ENCODE measurements at regions not wholly inside any gene's neighbourhood (a gene's known extent, or its start where the extent isn't known, plus 50 kb on each side); places are given as distances from the start of the nearest gene placed in this dataset.

- no peak for DNase-seq (ENCODE audit: low read depth in 3 of 3)
Observed at GRCh38 chr17:33974276-33974675, 280.8 kb upstream of the CCL2 start.

DNA sequence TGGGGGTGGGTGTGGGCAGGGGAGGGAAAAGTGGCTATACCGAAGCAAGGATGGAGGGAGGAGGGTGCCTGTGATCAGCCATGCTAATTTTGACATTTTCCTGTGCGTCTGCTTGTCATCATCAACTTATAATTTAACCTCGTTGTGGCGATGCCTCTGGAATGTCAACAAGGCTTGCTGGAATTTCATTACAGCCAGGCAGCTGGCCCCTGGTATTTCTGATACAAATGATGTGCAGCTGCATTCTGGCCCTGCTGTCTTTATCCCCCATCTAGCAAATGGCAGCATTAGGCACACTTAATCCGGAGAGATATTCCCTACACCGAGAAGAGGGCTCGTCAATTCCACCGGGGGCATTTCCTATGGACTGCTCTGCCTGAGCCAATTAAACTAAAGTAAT lies 278.3 kb upstream of the CCL2 start:
- DNase-seq (ENCODE audit: low read depth in 3 of 3): no peak

- DNase-seq (ENCODE audit: low read depth in 3 of 3): no peak
Observed at GRCh38 chr17:33977729-33978514, 277.2 kb upstream of the CCL2 start.

DNA sequence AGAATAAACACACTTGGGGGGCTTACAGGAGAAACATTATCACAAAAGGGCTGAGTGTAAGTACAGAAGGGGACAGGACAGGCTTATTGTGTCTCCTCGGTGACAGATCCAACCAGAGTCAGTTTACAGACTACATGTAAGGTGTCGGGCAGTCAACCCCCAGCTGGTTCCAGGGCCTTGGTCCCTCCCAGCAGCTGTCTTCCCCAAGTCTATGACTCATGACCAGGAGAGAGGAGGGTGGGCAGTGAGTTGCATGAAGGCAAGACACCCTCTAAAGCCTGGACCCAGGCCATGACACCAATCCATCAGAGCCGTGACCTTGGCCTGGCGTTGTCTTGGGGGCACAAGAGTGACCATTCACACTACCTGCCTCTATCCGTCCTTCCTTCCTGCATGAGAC lies 276.2 kb upstream of the CCL2 start:
- DNase-seq (ENCODE audit: low read depth in 3 of 3): no peak

DNA sequence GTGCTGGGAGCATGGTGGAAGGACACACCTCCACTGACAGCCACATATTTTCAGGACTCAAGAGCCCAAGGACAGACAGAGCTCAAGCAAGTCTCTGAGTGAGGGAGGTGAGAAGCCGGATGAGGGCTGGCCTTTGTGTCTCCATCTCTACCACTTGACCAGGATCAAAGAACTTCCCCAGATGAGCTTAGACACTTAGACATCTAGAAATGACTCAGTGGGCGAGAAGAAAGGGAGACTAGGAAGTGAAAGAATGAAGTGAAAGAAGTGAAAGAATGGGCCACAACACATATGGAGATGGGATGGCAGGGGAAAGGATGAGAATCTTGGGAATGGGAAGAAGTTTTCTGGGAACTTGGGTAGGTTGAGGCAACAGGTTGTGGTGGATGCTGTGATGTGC lies 274.9 kb upstream of the CCL2 start:
- DNase-seq (ENCODE audit: low read depth in 3 of 3): no peak

DNA sequence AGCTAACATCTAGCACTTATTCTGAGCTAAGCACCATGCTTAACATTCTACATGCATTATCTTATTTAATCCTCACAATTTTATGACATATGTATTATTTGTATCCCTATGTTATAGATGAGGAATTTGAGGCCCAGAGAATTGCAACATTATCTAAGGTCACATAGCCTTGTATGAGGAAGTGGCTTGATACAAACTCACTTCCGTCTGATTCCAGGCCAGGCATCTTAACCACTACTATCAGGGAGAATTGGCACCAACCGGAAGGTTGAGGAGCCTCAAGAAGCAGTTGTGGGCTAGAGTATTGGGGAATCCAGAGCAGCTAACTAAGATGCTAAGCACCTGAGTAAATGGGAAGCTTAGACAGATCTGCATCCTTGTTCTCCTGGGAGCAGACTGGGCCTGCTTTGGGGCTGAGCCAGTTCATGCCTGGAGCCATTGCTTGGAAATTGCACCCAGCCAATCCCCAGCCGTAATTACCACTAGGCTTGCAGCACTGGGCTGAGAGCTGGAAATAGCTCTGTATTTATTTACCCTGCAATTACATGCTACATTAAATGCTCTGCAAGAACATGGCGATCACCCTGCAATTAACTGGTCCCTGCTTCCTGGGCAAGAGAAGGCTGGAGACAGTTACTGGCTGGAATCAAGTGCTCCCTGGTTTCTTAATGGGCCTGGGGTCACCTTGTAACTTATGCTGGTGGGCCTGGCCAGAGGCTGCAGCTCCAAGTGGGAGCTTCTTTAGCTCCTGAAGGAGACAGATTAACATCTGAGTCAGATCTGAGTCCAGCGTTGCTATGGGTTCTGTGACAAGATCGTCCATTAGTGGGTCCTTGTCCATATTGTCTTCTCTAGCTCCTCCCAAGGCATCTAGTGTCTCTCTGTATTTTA lies 273.1 kb upstream of the CCL2 start:
- DNase-seq (ENCODE audit: low read depth in 3 of 3): no peak

DNA sequence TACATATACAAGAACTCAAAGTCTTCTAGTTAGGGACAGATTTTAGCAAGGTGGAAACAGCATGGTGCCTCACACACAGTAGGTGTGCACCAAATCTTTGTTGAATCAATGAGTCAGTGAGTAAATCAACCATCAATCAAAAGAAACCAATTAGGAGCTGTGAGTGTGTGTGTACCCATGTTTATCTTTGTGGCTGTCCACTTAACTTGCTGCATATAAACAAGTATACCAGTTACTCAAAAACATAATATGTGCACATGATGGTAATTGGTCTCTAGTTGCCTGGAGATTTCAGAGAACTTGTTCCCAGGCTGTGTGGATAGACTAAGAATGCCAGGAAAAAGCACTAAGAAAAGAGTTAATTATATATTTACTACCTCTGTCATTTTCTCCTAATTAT lies 272.2 kb upstream of the CCL2 start:
- no peak for DNase-seq (ENCODE audit: low read depth in 3 of 3)

DNA sequence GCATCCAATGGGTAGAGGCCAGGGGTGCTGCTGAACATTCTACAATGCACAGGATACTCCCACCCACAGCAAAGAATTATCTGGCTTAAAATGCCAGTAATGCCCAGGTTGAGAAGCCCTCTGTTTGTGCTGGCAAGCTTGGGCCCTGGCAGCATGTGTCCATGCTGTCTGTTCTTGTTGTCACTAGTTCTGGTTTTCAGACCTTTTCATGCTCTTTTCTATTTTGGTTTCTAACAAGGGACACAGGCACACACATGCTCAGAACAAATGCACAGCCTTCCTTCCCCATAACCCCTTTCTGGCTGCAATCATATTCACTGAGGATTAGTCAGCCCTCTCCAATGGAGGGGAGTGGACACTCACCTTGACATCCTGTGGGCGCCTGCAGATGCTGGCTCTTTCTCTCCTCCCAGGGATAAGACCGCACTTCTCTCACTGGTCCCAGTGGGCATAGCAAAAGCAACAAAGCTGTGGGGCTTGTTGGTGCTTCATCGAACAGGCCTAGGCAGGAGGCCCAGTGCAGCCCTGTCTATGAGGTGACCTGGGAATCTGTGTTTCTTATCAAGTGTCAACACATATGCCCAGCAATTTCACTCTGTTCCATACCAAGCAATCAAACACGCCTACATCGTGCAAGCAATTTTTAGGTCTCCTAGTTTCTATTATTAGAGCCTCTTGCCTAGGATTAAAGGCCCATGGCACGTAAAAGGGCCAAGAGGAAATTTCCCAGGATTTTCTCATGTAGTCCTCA lies 271.1 kb upstream of the CCL2 start:
- DNase-seq (ENCODE audit: low read depth in 3 of 3): no peak

GRCh38 chr17:33986088-33986487 lies 269.0 kb upstream of the CCL2 start:
- DNase-seq (ENCODE audit: low read depth in 3 of 3): no peak

GRCh38 chr17:33986566-33986965 lies 268.5 kb upstream of the CCL2 start:
- DNase-seq (ENCODE audit: low read depth in 3 of 3): no peak

DNA sequence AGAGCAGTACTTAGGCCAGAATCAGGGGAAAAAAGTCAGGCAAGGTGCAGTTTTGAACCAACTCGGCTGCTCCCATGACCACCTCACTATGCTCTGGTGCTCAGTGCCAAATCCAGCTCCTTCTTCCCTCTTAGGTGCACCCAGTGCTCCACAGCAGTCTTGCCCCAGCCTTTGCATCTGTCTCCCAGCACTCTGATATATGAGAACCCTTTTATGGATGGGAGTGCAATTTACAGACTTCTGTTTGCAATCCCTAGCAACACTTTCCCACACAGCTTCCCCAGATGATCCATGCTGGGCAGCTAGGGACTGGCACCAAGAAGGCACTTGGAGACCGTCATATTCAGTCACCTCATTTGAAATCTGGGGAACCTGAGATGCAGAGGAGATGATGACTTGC lies 267.9 kb upstream of the CCL2 start:
- DNase-seq (ENCODE audit: low read depth in 3 of 3): no peak

GRCh38 chr17:33989361-33990148 lies 265.5 kb upstream of the CCL2 start:
- no peak for DNase-seq (ENCODE audit: low read depth in 3 of 3)

- DNase-seq (ENCODE audit: low read depth in 3 of 3): no peak
Observed at GRCh38 chr17:33990943-33991706, 264.0 kb upstream of the CCL2 start.

- no peak for DNase-seq (ENCODE audit: low read depth in 3 of 3)
Observed at GRCh38 chr17:33992113-33992512, 263.0 kb upstream of the CCL2 start.

DNA sequence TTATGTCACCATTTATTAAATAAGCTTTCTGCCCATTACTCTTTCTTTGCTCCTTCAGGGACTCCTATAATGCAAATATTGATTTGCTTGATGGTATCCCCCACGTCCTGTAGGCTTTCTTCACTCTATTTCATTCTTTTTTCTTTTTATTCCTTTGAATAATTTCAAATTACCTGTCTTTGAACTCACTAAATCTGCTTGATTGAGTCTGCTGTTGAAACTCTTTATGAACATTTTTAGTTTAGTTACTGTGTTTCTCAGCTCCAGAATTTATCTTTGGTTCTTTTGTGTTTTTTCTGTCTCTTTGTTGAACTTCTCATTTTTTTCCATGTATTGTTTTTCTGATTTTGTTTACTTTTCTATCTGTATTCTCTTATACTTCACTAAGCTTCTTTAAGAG lies 254.4 kb upstream of the CCL2 start:
- no peak for DNase-seq (ENCODE audit: low read depth in 3 of 3)

- no peak for DNase-seq (ENCODE audit: low read depth in 3 of 3)
Observed at GRCh38 chr17:34001246-34001645, 253.8 kb upstream of the CCL2 start.

GRCh38 chr17:34006126-34006525 lies 249.0 kb upstream of the CCL2 start:
- DNase-seq (ENCODE audit: low read depth in 3 of 3): no peak

- DNase-seq (ENCODE audit: low read depth in 3 of 3): no peak
Observed at GRCh38 chr17:34008125-34008524, 247.0 kb upstream of the CCL2 start.

GRCh38 chr17:34009912-34010311 lies 245.2 kb upstream of the CCL2 start:
- DNase-seq (ENCODE audit: low read depth in 3 of 3): no peak

DNA sequence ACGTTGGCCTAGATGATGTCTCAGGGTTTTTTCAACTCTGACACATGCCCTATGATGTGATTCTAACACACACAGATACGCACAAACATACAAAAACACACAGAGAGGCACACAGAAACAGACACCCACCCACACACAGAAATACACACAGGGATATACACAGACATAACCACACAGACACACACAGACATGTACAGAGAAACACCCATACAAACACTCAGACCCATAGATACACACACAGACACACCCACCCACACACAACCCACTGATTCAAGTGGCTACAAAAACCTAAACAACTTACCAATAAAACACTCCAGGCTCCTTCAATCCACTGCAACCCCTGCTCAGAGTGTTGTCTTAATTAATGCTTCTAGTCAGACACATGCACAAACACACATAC lies 244.6 kb upstream of the CCL2 start:
- no peak for DNase-seq (ENCODE audit: low read depth in 3 of 3)

DNA sequence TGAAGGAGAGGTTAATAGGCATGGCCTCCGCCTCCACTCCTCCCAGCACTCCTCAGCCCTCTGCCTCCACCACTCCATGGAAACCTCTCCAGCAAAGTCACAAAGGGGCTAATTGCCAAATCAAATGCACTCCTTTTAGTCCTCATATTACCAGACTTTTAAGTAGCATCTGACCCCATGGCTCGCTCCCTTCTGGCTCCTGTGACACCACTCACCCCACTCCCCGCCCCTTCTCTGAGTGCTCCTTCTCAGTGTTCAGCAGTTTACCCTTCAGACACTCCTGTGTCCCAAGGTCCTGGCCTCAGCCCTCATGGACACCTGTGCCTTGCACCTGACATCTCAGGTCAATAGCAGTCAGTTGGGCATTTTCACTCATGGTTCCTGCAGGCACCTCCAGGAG lies 243.5 kb upstream of the CCL2 start:
- no peak for DNase-seq (ENCODE audit: low read depth in 3 of 3)
